Adipocyte (in vitro differentiated cells): ENCODE measurements at regions not wholly inside any gene's neighbourhood (a gene's known extent, or its start where the extent isn't known, plus 50 kb on each side); places are given as distances from the start of the nearest gene placed in this dataset.

Experiments
- DNase-seq: peaks from one replicate; pipeline ENCODE4 v3.0.0-alpha.2; 2015; ENCODE audit warnings: low read depth
- H3K27me3 ChIP-seq: replicated peaks from 2 replicates; pipeline ENCODE4 v1.7.0; 2013; ENCODE audit warnings: mild to moderate bottlenecking, low read length, moderate library complexity; ENCODE audit not compliant: control insufficient read depth, insufficient read depth
- H3K36me3 ChIP-seq: 2 replicates; pipeline ENCODE4 v1.7.0; 2013; ENCODE audit warnings: low read length, mild to moderate bottlenecking, moderate library complexity; ENCODE audit not compliant: control insufficient read depth, insufficient read depth, severe bottlenecking
- H3K4me1 ChIP-seq: 2 replicates; pipeline ENCODE4 v1.7.0; 2013; ENCODE audit warnings: mild to moderate bottlenecking, low read length, moderate library complexity; ENCODE audit not compliant: control insufficient read depth, insufficient read depth
- H3K4me3 ChIP-seq: 2 replicates; pipeline ENCODE4 v1.7.0; 2013; ENCODE audit warnings: mild to moderate bottlenecking, low read length, moderate library complexity
- H3K9ac ChIP-seq: 2 replicates; pipeline ENCODE4 v1.7.0; 2013; ENCODE audit warnings: mild to moderate bottlenecking, low read length, moderate library complexity
- H3K9me3 ChIP-seq: 2 replicates; pipeline ENCODE4 v1.7.0; 2013; ENCODE audit warnings: mild to moderate bottlenecking, low read length, moderate library complexity; ENCODE audit not compliant: control insufficient read depth

DNA sequence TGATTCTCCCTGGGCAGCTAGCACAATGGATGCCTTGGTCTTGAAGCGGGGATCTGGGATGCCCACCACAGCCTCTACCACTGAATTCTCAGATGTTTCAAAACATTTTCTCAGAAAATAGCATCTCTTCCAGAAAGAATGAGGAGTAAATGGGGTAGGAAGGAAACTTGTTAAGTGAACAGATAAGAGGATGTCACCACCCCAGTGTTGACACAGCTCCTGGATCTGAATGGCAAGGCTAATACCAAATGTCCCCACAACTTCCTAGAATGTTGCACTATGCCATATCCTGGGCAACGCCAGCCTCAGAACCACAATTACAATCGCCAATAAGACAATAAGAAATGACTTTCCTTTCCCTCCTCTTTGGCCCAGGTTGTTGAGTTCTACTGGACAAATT is 177.2 kb downstream of the BCL11A start:
- no peaks in the 10 kb centered on the region for H3K9me3 ChIP-seq
- no peak for DNase-seq
- peaks cover 13% of the 10 kb centered on the region for H3K27me3 ChIP-seq
- H3K36me3 ChIP-seq = no peaks in the 10 kb centered on the region
- no peaks in the 10 kb centered on the region for H3K4me1 ChIP-seq
- no peak overlapping the region for H3K4me3 ChIP-seq
- no peak overlapping the region for H3K9ac ChIP-seq

DNA sequence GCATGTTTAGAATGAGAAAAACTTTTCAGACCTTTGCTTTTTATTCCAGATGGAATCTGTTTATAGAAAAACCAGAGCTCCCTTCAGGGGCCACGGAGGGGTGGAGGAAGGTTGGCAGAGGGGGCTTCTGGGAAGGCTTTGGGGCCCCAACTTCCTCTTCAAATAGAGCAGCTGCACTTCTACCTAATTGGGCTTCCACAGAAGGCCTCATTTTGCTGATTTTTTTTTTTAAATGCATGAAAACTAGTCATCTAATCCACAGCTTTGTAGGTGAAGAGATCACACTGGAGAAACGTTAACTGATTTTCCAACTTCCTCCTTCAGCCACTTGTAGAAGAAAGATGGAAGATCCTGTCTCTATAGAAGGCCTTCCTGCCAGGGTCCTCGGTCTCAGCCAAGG is 181.8 kb downstream of the BCL11A start:
- Histone ChIP-seq H3K4me3 (no peak overlapping the region), H3K9ac (no peak overlapping the region), H3K36me3 (no peaks in the 10 kb centered on the region), H3K27me3 (peaks cover 15% of the 10 kb centered on the region), H3K4me1 (no peaks in the 10 kb centered on the region), H3K9me3 (no peaks in the 10 kb centered on the region)
- no peak for DNase-seq

DNA sequence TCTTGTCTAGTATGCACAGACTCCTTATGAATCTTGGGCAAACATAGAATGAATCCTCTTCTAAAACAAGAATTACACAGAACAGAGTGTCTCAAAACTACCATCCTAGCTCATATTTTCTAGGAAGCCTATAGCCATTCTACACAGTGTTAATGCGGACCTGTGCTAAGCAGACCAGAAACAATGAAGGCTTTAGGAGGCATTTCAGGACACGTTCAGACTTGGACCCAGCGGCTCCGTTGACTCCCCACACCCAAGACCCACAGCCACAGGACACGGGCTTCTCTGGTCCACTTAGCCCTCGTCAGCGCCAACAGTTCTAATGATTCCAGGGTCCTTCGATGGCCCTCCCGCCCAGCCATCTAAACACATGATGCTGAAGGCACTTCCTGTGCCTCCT is 182.2 kb downstream of the BCL11A start:
- Histone ChIP-seq H3K4me1 (no peaks in the 10 kb centered on the region), H3K9me3 (no peaks in the 10 kb centered on the region), H3K36me3 (no peaks in the 10 kb centered on the region), H3K9ac (no peak overlapping the region), H3K4me3 (no peak overlapping the region), H3K27me3 (peaks cover 17% of the 10 kb centered on the region)
- DNase-seq = no peak

DNA sequence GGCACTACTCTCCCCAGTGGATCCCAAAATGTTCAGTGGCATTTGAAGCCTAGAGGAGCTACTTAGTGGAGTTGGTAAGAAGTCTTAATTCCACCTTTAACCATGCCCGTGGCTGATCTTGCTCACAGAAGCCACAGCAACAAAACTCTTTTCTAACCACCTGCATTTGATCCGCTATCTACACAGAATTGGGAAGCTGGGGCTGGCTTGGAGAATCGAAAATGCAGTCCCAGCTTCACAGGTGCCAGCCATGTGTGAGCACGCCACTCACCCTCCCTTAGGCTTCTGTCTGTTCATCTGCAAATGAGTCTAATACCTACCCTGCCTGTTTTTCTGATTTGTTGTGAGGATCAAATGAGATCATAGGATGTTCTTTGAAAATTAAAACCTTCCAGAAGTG is 182.6 kb downstream of the BCL11A start:
- DNase-seq = no peak
- H3K36me3 ChIP-seq = no peaks in the 10 kb centered on the region
- H3K4me1 ChIP-seq = no peaks in the 10 kb centered on the region
- H3K9me3 ChIP-seq = no peaks in the 10 kb centered on the region
- no peak overlapping the region for H3K4me3 ChIP-seq
- no peak overlapping the region for H3K9ac ChIP-seq
- peaks cover 18% of the 10 kb centered on the region for H3K27me3 ChIP-seq

DNA sequence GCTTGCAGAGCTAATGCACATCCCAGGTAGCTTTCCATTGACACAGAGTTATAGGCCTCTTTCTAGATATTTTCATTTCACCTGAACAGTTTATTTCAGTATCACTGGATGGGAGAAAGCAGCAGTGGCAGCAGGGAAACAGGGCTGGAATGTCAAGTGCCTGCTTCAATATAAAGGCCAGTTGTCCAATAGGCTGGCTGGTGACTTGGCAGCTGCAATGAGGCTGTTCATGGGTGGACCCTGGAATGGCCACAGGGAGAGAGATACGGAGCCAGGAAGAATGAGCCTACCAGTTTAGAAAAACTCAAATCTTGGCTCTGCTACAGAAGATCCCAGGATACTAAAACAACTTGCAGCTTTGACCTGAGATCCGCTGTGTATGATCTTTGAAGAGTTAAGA is 185.0 kb downstream of the BCL11A start:
- Histone ChIP-seq H3K9ac (no peak overlapping the region), H3K36me3 (no peaks in the 10 kb centered on the region), H3K4me1 (no peaks in the 10 kb centered on the region), H3K4me3 (no peak overlapping the region), H3K9me3 (no peaks in the 10 kb centered on the region), H3K27me3 (peaks cover 7% of the 10 kb centered on the region)
- DNase-seq = no peak

DNA sequence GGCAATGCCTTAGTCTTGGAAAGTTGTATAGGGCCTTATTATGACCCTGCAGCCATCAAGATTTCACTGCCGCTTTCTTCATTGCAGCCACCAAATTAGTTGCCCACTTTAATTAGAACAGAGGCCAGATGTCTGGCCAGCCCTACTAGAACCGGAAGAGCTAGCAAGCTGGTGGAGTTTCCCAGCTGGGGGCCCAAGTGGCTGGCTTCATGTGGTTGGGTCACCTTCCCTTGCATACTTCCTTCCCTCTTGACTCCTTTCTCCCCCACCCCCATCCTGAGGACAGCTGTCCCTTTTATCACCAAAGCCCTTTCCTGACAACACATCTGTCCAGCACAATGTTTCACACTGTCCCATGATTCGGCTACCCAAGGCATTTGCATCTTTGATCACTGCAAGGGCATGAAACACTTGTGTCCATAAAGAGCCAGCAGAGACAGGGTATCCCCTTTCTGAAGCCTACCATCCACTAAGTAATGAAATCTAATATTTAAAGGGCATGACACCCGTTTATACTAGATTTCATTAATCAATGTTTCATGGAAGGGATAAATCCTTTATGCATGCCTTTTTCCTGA is 187.2 kb downstream of the BCL11A start:
- no peak for DNase-seq
- H3K4me3 ChIP-seq = no peak overlapping the region
- H3K27me3 ChIP-seq = peaks cover 5% of the 10 kb centered on the region
- no peaks in the 10 kb centered on the region for H3K36me3 ChIP-seq
- no peak overlapping the region for H3K9ac ChIP-seq
- no peaks in the 10 kb centered on the region for H3K9me3 ChIP-seq
- H3K4me1 ChIP-seq = no peaks in the 10 kb centered on the region

DNA sequence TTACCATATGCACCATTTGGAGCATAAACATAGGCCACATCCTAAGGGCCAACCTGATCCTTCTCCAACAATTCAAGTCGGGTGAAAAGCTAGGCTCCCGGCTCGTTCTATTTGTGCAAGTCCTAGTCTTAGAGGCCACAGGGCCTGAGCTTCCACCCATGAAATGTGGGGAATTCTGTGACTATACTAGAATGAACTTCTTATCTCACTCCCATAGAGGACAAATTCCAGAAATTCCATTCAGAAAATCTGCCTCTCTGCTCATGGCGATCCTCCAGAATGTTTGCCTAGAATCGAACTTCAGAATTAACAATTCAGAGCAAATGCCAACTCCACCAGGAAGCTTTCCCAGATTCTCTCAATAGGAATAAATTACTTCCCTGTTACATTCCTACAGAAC is 187.9 kb downstream of the BCL11A start:
- Histone ChIP-seq H3K27me3 (peaks cover 4% of the 10 kb centered on the region), H3K36me3 (no peaks in the 10 kb centered on the region), H3K4me1 (no peaks in the 10 kb centered on the region), H3K9ac (no peak overlapping the region), H3K4me3 (no peak overlapping the region), H3K9me3 (no peaks in the 10 kb centered on the region)
- peak; percentile 34 for DNase-seq

DNA sequence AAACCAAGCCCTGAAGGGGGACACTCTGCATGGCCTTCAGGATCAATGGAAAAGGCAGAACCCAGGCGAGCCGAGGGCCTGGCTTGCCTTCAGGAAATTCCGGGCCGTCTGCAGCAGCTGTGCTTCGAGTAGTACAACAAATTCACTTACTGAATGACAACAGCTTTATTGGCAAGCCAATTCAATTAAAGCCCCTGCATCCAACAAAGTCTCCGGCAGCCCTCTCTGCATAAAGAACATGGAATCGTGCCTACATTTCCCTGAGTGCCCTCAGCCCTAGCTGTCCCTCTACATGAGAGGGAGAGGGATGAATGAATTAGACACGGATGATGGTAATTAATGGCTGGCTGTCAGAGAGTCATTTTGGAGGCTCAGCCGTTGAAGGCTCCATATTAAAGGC is 189.0 kb downstream of the BCL11A start:
- Histone ChIP-seq H3K4me1 (no peaks in the 10 kb centered on the region), H3K27me3 (peaks cover 5% of the 10 kb centered on the region), H3K9me3 (no peaks in the 10 kb centered on the region), H3K36me3 (no peaks in the 10 kb centered on the region), H3K4me3 (no peak overlapping the region), H3K9ac (no peak overlapping the region)
- DNase-seq = no peak

DNA sequence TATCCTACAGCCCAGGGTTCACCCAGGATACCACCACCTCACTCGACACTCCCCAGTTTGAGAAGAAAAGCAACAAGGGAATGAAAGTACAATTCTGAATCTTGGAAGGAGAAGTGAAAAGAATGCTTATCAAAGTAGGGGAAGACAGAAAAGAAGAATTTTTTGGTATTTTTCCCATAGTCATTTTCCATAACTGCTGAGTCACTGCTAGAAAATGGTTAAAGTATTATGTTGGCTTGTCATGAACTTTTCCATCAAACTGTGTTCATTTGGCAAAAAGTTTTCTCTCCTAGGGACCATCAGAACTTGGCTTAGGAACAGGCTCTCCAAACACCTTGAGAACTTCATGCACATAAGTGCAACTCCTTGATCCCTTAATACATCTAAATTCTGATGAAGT is 192.0 kb downstream of the BCL11A start:
- Histone ChIP-seq H3K4me3 (no peak overlapping the region), H3K4me1 (no peaks in the 10 kb centered on the region), H3K9me3 (no peaks in the 10 kb centered on the region), H3K9ac (no peak overlapping the region), H3K27me3 (peaks cover 9% of the 10 kb centered on the region), H3K36me3 (no peaks in the 10 kb centered on the region)
- peak; percentile 7 for DNase-seq

DNA sequence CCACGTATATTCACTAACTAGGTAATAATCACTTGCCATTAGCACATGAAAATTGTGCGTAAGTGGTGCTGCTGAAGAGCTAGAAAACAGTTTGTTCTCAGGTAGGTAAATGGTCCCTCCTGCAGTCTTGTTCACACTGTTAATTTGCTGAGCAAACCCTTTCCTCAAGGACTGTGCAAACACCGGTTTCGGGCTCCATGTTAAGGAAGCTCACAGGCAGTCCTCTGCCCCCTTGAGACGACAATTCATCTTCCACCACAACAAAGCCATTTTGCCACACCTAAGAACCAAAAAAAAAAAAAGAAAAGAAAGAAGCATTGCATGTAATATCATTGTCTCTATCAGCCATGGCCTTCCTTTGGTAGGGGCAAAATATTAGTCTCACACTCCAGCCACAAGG is 193.9 kb downstream of the BCL11A start:
- no peak for DNase-seq
- Histone ChIP-seq H3K4me1 (no peaks in the 10 kb centered on the region), H3K4me3 (no peak overlapping the region), H3K36me3 (no peaks in the 10 kb centered on the region), H3K27me3 (peaks cover 5% of the 10 kb centered on the region), H3K9ac (no peak overlapping the region), H3K9me3 (no peaks in the 10 kb centered on the region)

DNA sequence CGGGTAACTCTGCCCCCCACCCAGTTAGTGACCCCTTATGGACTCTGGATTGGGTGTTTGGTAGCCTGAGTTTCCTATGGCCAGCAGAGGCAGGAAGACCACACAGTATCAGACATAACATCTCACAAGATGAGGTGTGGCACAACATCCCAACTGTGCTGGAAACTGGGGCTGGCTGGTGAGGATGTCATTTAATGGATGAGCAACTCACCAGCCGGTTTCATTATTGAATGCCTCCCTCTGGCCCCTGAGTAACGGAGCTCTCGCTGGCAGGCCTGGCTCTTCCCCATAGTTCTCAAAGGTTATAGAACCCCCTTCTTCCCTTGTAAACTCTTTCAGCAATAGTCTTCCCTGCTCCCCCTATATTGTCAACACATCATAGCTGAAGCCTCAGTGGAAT is 195.0 kb downstream of the BCL11A start:
- no peak overlapping the region for H3K9ac ChIP-seq
- peaks cover 5% of the 10 kb centered on the region for H3K27me3 ChIP-seq
- H3K9me3 ChIP-seq = no peaks in the 10 kb centered on the region
- no peak for DNase-seq
- H3K4me3 ChIP-seq = no peak overlapping the region
- H3K36me3 ChIP-seq = no peaks in the 10 kb centered on the region
- H3K4me1 ChIP-seq = no peaks in the 10 kb centered on the region

DNA sequence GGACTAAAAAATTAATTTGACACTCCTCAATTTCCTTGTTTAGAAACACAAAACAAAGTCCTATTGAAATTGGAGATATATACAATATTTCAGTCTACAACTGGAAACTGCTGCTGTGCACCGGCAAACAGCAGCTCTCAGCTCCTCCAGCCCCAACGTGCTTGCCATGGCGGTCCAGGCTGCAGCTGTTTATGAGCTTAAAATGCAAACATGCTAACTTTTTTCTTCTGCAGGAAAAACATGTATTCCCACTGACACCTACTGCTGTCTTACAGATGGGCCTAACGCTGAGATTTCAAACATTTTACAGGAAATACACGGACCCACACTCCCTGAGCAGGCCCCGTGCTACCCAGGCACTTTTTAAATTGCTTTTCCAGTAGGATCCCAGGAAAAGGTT is 195.5 kb downstream of the BCL11A start:
- Histone ChIP-seq H3K36me3 (no peaks in the 10 kb centered on the region), H3K9ac (no peak overlapping the region), H3K4me3 (no peak overlapping the region), H3K9me3 (no peaks in the 10 kb centered on the region), H3K27me3 (peaks cover 5% of the 10 kb centered on the region), H3K4me1 (no peaks in the 10 kb centered on the region)
- no peak for DNase-seq
